ENCODE measurements at regions not wholly inside any gene's neighbourhood (a gene's known extent, or its start where the extent isn't known, plus 50 kb on each side); places are given as distances from the start of the nearest gene placed in this dataset.
A peak's percentile ranks its signal among the peaks of the same experiment; 100 is the strongest.

DNA sequence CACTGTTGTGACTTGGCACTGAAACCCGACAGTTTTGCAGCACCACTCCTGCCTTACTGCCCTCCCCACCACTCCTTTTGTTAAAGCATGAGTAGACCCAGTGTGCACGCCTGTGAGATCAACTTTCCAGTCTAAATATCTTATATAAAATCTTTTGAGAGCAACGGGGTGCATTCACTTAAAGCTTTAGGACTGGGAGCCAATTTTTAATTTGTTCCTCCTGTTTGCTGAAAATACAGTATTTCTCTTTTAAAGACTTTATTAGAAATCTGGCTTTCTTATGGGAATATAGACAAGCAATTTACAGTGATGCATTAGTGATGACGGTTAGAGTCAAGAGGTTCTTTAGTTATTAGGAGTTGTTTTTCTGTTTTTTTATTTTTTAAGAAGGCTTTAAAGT, 397.5 kb downstream of the TMEM167A start:
- DNase-seq, result no peak
- Mint-ChIP-seq H3K4me1 (peaks cover 21% of the 10 kb centered on the region), H3K9me3 (peaks cover 24% of the 10 kb centered on the region), H3K36me3 (peaks cover 33% of the 10 kb centered on the region), H3K27me3 (no peaks in the 10 kb centered on the region), H3K27ac (no peak overlapping the region), H3K4me3 (no peak overlapping the region)
- POLR2A ChIA-PET, result no interaction called here
- no peak for ATAC-seq (ENCODE audit: low read depth)

DNA sequence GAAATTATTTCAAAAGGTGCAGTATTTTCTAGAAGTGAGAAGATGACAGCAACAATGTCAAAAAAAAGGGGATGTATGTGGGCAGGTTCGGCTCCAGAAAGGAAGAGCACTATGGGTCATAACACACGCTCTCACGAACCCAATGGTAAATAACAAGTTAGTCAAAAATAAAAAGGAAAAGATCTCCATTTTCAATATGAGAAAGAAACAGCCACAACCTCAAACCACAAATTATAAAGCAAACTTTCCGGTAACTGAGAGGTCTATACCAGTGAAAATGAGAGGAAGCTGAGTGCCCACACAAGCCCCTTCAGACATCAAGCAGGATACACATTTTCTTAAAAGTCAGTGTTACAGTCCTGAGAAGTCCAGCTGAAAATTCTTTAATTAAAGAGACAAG, 398.5 kb upstream of the RPS23 start:
- peak overlapping the region; percentile 80 for H3K27ac Mint-ChIP-seq
- H3K4me1 Mint-ChIP-seq, result peaks cover 24% of the 10 kb centered on the region
- H3K36me3 Mint-ChIP-seq, result peaks cover 56% of the 10 kb centered on the region
- no peaks in the 10 kb centered on the region for H3K27me3 Mint-ChIP-seq
- ATAC-seq (ENCODE audit: low read depth) (peak; percentile 90), DNase-seq (no peak)
- peaks cover 33% of the 10 kb centered on the region for H3K9me3 Mint-ChIP-seq
- peak overlapping the region; percentile 50 for H3K4me3 Mint-ChIP-seq
- POLR2A ChIA-PET, result no interaction called here

DNA sequence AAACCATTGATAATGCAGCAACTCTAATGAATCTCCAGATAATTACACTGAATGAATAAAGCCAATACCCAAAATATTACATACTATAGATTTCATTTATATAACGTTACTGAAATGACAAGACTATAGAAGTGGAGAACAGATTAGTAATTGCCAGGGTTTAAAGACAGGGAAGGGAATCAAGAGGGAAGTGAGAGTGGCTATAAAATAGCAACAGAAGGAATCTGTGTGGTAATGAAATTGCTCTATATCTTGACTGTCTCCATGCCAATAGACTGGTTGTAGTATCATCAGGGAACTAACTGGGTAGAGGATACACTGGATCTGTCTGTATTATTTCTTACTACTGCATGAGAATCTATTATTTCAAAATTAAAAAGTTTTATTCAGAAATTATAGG, 396.5 kb upstream of the RPS23 start:
- H3K9me3 Mint-ChIP-seq, result peaks cover 35% of the 10 kb centered on the region
- no peak for DNase-seq
- H3K36me3 Mint-ChIP-seq, result peaks cover 60% of the 10 kb centered on the region
- H3K27ac Mint-ChIP-seq, result no peak overlapping the region
- no peak for ATAC-seq (ENCODE audit: low read depth)
- POLR2A ChIA-PET, result no interaction called here
- H3K4me3 Mint-ChIP-seq, result no peak overlapping the region
- H3K27me3 Mint-ChIP-seq, result no peaks in the 10 kb centered on the region
- H3K4me1 Mint-ChIP-seq, result peaks cover 25% of the 10 kb centered on the region

DNA sequence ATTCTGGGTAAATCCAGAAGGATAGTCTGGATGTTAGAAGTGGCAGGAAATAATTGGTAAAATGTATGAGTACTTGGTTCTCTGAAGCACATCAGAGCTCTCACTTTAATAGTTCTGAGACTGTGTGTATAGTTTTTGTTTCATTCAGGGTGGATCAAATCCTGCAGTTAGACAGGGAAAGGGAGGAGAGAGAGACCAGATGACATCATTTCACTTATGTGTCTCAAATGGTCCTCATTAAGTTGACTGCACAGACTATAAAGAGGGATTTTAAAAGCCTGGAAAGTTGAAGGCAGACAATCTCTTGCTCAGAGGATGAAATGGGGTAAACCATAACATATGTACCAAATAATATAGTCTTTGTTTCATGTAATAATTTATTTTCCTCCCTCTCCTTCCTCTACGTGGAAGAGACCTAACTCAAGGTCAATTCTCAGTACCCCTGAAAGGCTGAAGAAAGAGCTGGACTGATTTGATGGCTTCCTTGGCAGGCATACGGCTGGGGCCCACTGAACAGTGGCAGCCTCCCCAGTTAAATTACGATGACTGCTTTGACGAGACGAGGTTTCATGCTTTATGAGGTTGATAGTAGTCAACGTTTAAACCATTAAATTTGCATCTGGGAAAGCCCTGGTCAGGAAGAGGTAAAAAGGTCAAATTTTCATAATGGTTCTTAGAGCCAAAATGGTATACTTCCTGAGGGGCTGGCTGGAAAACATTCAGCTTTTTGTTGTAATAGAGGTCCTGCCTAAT, 395.1 kb upstream of the RPS23 start:
- H3K36me3 Mint-ChIP-seq, result peaks cover 57% of the 10 kb centered on the region
- no peak for ATAC-seq (ENCODE audit: low read depth)

DNA sequence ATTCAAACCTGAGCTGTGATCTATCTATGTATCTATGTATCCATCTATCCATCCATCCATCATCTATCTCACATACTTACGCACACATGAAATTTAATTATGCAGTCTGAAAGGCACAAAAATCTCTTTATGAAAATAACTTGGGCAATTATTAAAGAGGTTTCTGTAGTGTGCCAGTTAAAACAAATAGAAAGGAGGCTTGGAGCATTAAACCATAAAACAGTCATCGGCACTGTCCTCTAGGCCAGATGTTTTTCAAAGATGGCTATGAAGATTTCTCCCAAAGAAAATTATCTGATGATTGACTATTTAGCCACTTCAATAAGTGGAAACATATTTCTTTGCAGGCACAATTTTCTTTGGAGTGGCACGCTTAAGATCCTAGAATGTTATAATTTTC, 392.5 kb upstream of the RPS23 start:
- no peak overlapping the region for H3K27ac Mint-ChIP-seq
- ATAC-seq (ENCODE audit: low read depth) (no peak), DNase-seq (no peak)
- peaks cover 27% of the 10 kb centered on the region for H3K9me3 Mint-ChIP-seq
- peaks cover 38% of the 10 kb centered on the region for H3K36me3 Mint-ChIP-seq
- POLR2A ChIA-PET, result no interaction called here
- no peak overlapping the region for H3K4me3 Mint-ChIP-seq
- peaks cover 4% of the 10 kb centered on the region for H3K27me3 Mint-ChIP-seq
- H3K4me1 Mint-ChIP-seq, result peaks cover 6% of the 10 kb centered on the region

More for the DNA sequence above, 395.1 kb upstream of the RPS23 start:
- Mint-ChIP-seq H3K4me3 (no peak overlapping the region), H3K27me3 (no peaks in the 10 kb centered on the region), H3K9me3 (peaks cover 34% of the 10 kb centered on the region), H3K27ac (no peak overlapping the region), H3K4me1 (peaks cover 25% of the 10 kb centered on the region)
- DNase-seq, result no peak
- POLR2A ChIA-PET, result no interaction called here

DNA sequence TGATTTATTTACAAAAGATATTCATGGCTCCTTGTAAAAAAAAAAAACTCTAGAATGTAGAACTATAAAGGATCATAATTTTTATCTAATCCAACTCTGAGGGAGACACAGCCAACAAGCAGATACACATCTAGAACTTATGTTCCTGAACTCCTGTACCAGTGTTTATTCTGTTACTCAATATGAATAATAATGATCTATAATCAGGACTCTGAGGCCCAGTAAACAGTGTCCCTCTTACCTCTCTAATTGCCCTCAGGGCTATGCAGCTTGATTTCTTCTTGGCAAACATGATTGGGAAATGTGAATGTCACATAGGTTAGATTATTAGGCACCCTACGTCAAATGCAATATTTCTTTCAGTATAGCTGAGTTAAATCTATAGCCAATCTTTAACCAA, 391.6 kb upstream of the RPS23 start:
- H3K4me1 Mint-ChIP-seq, result peaks cover 4% of the 10 kb centered on the region
- ATAC-seq (ENCODE audit: low read depth) (no peak), DNase-seq (no peak)
- peaks cover 21% of the 10 kb centered on the region for H3K9me3 Mint-ChIP-seq
- POLR2A ChIA-PET, result no interaction called here
- no peak overlapping the region for H3K27ac Mint-ChIP-seq
- peaks cover 4% of the 10 kb centered on the region for H3K27me3 Mint-ChIP-seq
- peaks cover 32% of the 10 kb centered on the region for H3K36me3 Mint-ChIP-seq
- H3K4me3 Mint-ChIP-seq, result no peak overlapping the region

DNA sequence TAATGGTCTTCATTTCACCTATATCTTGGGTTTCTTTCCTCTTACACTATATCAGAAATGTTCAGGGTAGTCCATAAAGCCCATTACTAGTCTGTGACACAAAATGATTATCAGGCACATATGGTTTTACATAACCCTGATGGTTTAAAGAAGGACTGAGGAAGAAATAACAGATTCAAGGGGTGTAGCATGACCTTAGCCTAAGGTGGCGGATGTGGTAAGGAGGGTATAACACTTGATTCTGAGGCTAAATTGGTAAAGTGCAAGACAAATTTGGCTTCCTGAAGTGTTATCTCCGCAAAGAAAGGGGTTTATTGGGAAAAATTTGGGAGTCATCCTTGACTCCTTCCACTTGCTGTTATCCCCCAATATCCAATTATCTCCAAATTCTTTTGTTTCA, 388.2 kb upstream of the RPS23 start:
- DNase-seq (no peak), ATAC-seq (ENCODE audit: low read depth) (no peak)
- Mint-ChIP-seq H3K4me1 (no peaks in the 10 kb centered on the region), H3K27me3 (peaks cover 4% of the 10 kb centered on the region), H3K27ac (no peak overlapping the region), H3K36me3 (peaks cover 5% of the 10 kb centered on the region), H3K4me3 (no peak overlapping the region), H3K9me3 (peaks cover 3% of the 10 kb centered on the region)
- POLR2A ChIA-PET, result no interaction called here

DNA sequence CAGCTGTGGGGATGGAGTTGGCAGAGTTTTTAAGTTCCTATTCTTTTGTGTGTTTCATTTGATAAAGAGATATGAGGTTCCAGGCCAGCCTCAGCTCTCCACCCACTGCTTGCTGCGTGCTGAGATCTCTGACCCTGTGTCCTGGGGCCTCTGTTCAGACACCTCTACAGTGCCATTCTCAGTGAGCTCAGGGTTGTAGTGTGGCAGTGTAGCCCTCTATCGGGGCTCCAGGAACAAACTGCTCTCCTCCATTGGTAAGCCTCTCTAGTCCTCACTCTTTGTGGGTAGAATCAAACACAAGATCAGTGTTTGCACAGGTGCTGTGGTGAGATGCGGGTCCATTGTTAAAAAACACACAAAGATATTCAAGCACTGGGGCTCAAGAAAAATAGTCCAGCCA, 386.6 kb upstream of the RPS23 start:
- no peaks in the 10 kb centered on the region for H3K4me1 Mint-ChIP-seq
- POLR2A ChIA-PET, result no interaction called here
- no peaks in the 10 kb centered on the region for H3K9me3 Mint-ChIP-seq
- no peak for DNase-seq
- H3K27me3 Mint-ChIP-seq, result peaks cover 4% of the 10 kb centered on the region
- ATAC-seq (ENCODE audit: low read depth), result peak; percentile 33
- H3K36me3 Mint-ChIP-seq, result no peaks in the 10 kb centered on the region
- no peak overlapping the region for H3K4me3 Mint-ChIP-seq
- H3K27ac Mint-ChIP-seq, result no peak overlapping the region

DNA sequence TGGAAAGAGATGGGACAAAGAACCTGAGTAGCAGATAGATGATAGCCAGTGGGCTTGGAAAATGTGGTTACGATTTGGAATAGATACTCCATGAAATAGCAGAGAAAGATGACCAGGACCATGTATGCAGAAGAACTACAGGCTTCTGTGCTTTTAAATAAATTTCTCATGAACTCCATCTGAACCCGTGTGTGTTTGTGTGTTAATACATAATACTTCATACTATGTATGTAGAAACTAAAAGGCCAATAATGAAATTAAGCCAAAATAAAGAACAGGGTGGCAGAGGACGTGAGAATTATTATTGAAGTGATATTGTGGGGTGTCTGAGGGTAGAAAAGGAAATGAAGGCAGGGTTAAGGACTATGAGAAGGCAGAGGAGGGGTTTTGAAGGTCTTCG, 385.1 kb upstream of the RPS23 start:
- no peak overlapping the region for H3K4me3 Mint-ChIP-seq
- no peaks in the 10 kb centered on the region for H3K36me3 Mint-ChIP-seq
- peaks cover 4% of the 10 kb centered on the region for H3K27me3 Mint-ChIP-seq
- H3K4me1 Mint-ChIP-seq, result no peaks in the 10 kb centered on the region
- ATAC-seq (ENCODE audit: low read depth), result no peak
- POLR2A ChIA-PET, result no interaction called here
- DNase-seq, result no peak
- no peaks in the 10 kb centered on the region for H3K9me3 Mint-ChIP-seq
- H3K27ac Mint-ChIP-seq, result no peak overlapping the region

DNA sequence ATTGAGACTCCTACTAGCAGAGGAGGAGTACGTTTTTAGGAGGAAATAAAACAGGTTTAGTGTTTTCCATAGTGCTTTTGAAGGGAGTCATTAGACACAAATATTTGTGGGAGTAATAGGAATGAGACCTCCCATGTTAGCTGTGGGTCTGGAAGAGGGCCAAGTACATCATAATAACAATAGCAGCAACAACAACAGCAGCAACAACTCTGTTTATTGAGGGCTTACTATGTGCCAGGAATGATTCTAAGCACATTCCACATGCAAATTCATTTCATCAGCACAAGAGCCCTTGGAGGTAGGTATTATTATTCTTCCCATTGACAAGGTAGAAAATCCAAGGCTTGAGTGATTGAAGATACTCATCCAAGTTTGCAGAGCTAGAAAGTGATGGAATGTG, 384.2 kb upstream of the RPS23 start:
- ATAC-seq (ENCODE audit: low read depth), result no peak
- Mint-ChIP-seq H3K27me3 (peaks cover 4% of the 10 kb centered on the region), H3K9me3 (no peaks in the 10 kb centered on the region), H3K36me3 (peaks cover 3% of the 10 kb centered on the region), H3K4me1 (no peaks in the 10 kb centered on the region), H3K27ac (no peak overlapping the region), H3K4me3 (no peak overlapping the region)
- POLR2A ChIA-PET, result no interaction called here
- DNase-seq, result no peak

DNA sequence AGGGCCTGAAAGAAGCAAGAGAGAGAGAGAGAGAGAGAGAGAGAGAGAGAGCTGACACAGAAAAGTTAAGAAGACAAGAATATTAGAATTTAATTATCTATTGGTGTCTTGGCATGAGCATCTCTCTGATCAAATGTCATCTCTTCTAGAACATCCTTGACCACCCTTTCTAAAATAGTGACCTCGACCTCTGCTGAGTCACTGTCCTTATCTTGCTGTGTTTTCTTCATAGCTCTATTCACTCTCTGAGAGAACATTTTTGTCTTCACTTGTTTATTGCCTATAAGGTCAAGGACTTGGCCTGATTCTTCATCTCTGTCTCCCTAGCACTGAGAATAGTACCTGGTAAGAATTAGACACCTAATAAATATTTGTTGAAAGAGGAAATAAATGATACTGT, 383.8 kb upstream of the RPS23 start:
- H3K27me3 Mint-ChIP-seq, result peaks cover 4% of the 10 kb centered on the region
- H3K9me3 Mint-ChIP-seq, result no peaks in the 10 kb centered on the region

DNA sequence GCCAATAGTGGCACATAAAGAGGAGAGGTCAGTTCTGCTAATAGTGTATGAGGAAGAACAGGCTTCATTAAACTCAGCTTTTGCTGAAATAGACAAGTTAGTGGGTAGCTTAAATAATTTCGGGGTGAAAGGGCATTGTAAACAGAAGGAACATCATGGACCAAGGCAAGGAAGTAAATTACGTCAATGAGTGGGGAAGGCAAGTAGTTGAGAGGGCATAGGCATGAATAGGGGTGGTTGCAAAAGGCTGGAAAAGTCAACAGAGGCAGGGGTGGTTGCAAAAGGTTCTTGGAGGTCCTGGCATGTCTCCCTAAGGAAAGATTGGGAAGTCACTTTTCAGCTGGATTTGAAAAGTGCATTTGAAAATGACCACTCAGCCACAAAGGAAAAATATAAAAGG, 383.3 kb upstream of the RPS23 start:
- no peak for DNase-seq
- Mint-ChIP-seq H3K36me3 (peaks cover 5% of the 10 kb centered on the region), H3K27me3 (no peaks in the 10 kb centered on the region)

More for the DNA sequence above, 383.8 kb upstream of the RPS23 start:
- no peak overlapping the region for H3K4me3 Mint-ChIP-seq
- POLR2A ChIA-PET, result no interaction called here
- H3K4me1 Mint-ChIP-seq, result peaks cover under 1% of the 10 kb centered on the region
- DNase-seq (no peak), ATAC-seq (ENCODE audit: low read depth) (no peak)
- H3K36me3 Mint-ChIP-seq, result peaks cover 4% of the 10 kb centered on the region
- H3K27ac Mint-ChIP-seq, result no peak overlapping the region

DNA sequence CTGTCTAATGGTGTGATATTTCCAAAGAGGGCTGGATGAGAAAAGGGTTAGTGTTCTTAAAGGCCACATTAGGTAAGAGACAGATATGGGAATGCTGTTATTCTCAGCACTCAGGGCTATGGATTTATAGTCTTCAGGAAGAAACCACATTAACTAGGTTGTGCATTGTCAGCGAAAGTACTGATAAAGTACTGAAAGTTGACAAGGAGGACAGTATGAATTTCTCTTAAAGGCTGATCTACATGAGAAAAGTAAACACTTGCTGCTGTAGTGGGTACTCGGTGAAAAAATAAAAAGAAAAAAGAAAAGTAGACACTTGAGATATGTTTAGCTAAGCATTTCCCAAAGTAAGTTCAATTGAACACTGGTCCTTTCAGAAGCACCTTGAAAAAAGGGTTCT, 381.0 kb upstream of the RPS23 start:
- POLR2A ChIA-PET, result no interaction called here
- Mint-ChIP-seq H3K9me3 (no peaks in the 10 kb centered on the region), H3K27me3 (peaks cover 3% of the 10 kb centered on the region), H3K36me3 (peaks cover 5% of the 10 kb centered on the region), H3K4me1 (peaks cover 7% of the 10 kb centered on the region), H3K27ac (no peak overlapping the region), H3K4me3 (no peak overlapping the region)
- no peak for DNase-seq
- no peak for ATAC-seq (ENCODE audit: low read depth)

More for the DNA sequence above, 383.3 kb upstream of the RPS23 start:
- ATAC-seq (ENCODE audit: low read depth), result no peak
- no peak overlapping the region for H3K27ac Mint-ChIP-seq
- no peaks in the 10 kb centered on the region for H3K9me3 Mint-ChIP-seq
- POLR2A ChIA-PET, result no interaction called here
- H3K4me1 Mint-ChIP-seq, result peaks cover 3% of the 10 kb centered on the region
- no peak overlapping the region for H3K4me3 Mint-ChIP-seq

DNA sequence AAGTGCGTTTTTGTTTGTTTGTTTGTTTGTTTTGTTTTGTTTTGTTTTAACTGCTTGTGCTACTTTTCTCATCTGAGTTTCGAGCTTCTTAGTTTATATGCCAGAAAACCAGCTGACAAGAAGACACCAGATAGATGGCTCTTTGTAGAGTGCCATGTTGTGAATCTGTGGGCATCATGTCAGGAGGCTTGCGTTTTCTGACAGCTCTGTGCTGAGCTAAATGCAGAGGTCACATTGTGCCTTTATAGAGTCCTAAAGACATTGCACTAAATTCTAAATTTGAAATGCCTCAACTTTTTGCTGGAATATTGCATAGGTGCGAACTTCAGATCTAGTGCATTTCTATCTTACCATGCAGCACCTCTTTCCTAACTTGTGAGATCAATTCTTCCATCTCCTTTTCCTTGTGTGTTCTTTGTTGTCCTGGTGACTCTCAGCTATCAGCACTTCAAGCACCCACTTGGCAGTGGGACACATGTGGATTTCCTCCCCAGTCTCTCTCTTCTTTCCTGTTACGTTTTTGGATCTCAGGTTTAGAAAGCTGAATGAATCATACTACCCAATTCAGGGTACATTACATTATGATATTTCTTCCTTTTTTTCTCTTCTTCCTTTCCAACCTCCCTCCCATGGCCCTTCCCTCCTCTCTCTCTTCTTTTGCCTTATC, 379.0 kb upstream of the RPS23 start:
- no peak overlapping the region for H3K4me3 Mint-ChIP-seq
- DNase-seq, result no peak
- peaks cover 7% of the 10 kb centered on the region for H3K4me1 Mint-ChIP-seq
- no peak for ATAC-seq (ENCODE audit: low read depth)
- POLR2A ChIA-PET, result no interaction called here
- H3K27ac Mint-ChIP-seq, result no peak overlapping the region
- H3K27me3 Mint-ChIP-seq, result peaks cover 11% of the 10 kb centered on the region
- no peaks in the 10 kb centered on the region for H3K9me3 Mint-ChIP-seq
- peaks cover 5% of the 10 kb centered on the region for H3K36me3 Mint-ChIP-seq
